D341Med (cell line): ENCODE measurements at regions not wholly inside any gene's neighbourhood (a gene's known extent, or its start where the extent isn't known, plus 50 kb on each side); places are given as distances from the start of the nearest gene placed in this dataset.
"Not testable (repeated sequence)": the region's sequence is repeated elsewhere in the genome, so short reads cannot be mapped to it uniquely, and the experiment has no call there.

ENCODE experiments used
- DNase-seq: peaks from one replicate; pipeline ENCODE4 v3.0.0; 2012; ENCODE audit warnings: low spot score

DNA sequence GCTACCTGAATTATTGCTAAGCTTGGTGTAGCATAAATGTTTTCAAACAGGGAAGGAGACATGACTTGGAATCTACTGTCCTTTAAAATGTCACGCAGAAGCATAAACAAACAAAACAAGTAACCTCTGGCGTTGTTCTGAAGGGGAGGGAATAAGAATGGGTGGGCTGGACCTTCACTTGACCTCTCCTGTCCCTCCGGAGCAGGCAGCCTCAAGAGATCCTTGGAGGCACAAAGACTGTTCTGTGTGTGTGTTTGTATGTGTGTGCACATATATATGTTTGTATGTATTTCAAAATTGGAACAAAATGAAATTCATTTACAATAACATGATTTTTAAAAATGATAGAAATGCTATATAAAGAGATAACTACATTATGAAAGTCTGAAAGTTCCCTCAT, 91.3 kb upstream of the DCLK2 start:
- no peak for DNase-seq

DNA sequence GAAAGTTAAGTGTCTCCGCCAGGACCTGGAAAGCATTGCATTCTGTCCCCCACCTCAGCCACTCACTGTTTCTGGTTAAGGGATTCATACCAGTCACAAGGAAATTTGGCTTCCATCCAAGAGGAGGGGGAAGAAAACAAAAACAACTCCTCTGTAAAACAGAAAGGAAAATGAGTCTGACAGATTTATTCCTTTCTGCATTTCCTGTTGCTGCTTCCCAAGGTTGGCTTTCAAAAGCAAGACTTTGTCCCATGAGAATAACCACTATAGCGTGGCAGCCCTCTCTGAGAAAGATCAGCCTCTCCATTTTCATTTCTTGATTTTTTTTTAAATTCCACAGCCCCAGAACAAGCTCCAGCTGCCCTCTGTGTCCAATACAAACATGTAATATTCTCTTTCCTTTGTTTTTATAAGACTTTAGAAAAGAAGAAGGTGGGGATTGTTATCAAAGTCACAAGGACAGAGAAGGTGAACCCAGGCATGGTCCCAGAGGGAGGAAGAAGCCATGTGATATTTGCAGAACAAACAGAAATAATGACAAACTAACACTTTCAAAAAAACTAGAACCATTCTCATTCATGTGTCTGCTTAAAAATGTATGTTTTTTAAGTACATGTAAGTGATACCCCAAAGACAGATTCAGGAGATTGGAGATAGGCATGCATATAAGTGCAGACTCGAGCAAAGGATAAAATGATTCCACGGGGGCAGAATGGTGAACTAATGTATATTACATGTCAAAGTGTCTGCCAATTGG, 90.7 kb upstream of the DCLK2 start:
- no peak for DNase-seq

DNA sequence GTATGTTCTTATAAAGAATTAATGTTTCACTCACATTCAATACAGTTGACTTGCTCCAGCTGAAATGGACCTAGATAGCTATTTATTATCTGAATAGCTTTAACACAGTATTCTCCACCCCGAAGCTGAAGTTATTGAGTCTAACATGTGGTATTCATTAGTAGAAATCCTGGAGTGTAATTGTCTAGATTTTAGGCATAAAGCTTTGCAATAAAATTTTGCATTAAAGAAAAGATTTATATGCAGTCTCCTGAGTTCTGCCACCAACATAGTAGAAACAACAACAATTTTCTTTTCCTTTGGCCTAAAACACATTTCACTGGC, 90.2 kb upstream of the DCLK2 start:
- DNase-seq = no peak

DNA sequence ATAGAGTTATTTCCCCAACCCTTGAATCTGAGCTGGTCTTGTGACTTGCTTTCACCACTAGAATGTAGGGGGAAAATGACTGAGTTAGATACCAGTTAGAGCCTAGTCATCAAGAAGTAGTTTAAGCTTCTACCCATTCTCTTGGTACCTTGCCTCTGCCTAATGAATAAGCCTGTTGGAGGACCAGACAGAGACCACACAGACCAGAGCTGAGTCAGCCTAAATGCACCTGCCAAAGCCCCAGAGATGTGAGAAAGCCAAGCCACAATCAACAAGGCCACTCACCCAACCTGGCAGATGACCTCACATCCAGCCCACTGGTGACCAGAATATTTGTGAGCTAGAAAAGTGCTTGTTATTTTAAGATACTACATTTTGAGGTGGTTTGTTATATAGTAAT, 85.2 kb upstream of the DCLK2 start:
- DNase-seq = no peak

DNA sequence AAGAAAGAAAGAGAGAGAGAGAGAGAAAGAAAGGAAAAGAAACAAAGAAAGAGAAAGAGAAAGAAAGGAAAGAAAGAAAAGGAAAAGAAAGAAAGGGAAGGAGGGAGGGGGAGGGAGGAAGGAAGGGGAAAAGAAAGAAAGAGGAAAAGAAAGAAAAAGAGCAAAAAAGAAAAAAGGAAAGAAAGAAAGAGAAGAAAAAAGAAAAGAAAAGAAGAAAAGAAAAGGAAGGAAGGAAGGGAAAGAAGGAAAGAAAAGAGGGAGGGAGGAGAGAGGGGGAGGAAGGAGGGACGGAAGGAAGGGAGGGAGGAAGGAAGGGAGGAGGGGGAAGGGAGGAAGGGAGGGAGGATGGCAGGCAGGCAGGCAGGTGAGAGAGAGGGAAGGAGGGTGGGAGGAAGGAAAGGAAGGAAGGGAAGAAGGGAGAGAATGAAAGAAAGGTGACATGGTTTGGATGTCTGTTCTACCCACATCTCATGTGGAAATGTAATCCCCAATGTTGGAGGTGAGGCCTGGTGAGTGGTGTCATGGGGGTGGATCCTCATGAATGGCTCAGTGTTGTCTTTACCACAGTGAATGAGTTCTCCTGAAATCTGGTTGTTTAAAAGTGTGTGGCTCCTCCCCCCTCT, 83.0 kb upstream of the DCLK2 start:
- no peak for DNase-seq

DNA sequence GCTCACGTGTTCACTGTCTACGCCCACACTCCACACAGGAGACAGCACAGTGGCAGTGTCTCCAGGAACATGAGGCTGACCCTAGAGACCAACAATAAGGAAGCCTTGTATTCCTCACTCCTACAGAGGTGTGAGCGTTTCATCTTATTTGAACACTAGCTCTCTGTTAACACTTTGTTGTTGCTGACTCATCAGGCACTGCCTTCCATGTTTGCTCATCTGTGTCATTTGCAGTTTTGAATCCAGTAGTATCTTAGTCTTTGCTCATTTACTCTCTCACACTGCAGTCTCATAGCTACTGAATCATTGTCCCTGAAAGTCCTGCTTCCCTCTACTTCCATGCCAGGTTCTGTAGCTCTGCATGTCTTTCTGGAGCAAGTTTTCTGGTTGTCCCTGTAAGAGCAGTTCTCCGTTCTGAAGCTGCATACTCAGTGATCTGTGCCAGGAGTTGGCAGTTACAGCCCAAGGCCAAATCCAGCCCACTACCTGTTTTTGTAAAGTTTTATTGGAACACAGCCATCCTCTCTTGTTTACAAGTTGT, 80.3 kb upstream of the DCLK2 start:
- DNase-seq = no peak

DNA sequence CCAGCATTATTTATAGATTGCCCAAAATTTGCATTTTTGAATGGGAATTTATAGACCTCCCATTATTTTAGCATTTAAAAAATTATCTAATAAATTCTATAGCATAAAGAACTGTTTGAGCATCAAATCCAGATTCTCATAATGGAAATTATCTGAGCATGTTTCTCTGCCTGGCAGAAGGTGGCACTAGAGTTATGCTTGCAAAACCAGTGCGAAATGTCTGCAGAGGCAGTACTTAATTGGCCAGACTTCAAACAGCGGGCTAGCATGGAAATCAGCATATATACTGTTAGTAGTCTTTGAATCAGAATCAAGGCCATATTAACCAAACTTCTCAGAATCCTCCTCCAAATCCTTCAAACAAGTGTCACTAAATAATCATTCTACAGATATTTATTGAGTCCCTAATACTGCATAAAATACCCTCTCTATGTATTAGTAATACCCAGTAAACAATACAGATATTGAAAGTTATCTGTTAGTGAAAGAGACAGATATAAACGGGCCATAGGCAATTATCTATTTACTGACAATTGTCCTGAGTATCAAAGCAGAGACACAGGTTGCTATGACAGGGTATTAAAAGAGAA, 78.7 kb upstream of the DCLK2 start:
- DNase-seq = peak; percentile 66

DNA sequence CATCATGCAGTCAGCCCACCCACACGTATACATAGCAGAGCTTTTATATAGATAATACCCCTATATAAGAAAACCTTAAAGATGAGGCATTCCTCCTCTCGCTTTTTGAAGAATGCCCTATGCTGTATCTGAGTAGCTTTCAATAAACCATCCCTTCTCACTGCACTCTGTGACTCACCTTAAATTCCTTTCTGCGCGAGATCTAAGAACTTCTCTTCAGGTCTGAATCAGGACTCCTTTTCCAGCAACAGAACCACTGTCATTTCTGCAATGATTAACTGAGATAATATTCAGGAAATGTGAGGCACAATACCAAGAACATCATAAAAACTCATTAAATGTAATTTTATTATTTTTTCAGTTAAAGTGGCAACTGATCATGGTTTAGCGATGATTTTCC, 76.4 kb upstream of the DCLK2 start:
- DNase-seq = no peak

DNA sequence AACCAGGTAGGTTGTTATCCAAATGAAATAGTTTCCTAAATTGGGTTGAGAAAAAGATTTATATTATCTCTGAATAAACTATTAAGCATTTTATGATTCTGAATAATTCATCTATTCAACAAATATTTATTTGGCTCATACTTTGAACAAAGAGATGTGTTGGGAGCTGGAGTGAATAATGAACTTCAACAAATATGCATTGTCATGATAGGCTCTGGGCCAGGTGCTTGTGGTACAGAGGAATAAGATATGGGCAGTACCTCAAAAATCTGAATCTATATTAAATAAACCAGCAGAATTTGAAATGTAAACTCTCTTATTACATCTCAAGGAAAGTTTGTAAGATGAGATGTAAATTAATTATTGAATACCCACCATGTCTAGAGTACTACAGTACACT, 75.7 kb upstream of the DCLK2 start:
- DNase-seq = no peak

DNA sequence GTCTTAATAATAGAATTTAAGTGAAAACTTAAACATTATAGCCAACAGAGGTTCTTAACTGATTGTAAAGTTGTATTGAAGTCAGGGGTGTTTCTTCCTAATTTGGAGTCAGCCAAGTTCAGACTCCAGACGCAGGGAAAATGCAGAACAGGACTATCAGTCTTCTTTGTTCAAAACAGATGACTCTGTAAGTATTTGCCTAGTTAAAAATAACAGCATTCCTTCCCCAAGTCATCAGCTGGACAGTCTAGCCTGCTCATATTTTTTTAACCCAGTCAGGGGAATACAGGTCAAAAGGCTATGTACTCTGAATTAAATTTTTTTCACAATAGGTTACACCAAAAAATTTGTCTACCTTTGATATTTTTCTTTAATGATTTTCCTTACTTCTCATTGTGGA, 73.8 kb upstream of the DCLK2 start:
- DNase-seq = no peak

DNA sequence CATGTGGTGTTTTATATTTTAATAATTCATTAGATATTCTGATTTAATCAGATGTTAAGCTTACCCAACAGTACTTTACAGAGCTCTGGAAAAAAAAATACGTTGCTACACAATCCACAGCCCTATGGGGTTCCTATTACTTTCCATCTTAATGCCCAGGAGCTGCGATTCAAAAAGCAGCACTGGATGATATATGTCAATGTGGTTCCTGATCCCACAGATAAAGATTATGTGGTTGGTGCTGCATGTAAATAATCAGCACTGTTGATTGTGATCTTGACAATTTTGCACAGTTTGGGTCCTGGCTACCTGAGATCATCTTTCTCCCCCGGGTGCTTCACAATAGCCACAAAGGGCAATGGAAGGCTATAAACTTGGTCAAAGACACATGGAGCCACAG, 72.7 kb upstream of the DCLK2 start:
- no peak for DNase-seq

DNA sequence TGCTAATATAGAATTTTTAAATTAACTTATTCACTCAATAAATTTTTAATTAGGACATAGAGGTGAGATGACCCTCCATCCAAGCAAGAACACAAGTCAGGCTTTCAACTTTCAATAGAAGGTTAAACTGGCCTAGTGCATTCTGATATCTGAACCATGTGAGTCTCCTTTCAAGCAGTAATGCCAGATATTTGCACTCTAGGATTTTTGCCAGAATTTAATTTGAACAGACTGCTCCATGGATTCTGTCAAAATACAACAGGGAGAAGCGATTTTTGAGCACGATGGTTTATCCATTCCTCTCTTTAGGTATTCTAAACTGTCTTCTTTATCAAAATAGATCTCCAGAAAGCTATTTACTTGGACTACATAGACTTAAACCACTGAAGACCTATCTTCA, 72.0 kb upstream of the DCLK2 start:
- no peak for DNase-seq

DNA sequence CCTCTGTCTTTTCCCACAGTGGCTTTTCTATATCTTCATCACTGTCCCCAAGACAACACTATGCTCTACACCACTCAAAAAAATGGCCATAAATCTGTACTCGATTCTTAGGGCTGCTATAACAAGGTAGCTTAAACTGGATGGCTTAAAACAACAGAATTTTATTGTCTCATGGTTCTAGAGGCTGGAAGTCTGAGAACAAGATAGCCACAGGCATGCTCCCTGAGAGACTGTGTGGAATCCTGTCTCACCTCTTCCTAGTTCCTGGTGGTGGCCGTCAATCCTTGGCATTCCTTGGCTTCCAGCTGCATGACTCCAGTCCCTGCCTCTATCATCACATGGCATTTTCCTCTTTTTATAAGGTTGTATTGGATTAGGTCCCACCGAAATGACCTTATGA, 70.7 kb upstream of the DCLK2 start:
- no peak for DNase-seq

DNA sequence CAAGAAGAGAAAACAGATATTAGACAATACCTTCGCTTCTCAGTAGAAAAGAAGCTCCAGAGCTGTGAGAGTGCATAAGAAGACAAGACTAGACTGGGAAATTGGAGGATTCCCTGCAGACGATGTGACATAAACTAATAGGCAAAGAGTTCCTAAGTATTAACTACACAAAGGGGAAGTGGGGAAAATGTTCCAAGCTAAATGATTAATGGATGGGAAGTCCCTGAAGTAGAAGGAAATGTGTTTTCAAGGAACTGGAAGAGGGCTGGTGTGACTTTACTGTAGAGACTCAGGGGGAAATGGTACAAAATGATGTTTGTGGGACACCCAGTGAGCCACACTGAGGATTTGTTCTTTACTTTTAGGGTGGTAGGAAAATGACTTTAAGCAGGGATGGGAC, 69.7 kb upstream of the DCLK2 start:
- DNase-seq = no peak

DNA sequence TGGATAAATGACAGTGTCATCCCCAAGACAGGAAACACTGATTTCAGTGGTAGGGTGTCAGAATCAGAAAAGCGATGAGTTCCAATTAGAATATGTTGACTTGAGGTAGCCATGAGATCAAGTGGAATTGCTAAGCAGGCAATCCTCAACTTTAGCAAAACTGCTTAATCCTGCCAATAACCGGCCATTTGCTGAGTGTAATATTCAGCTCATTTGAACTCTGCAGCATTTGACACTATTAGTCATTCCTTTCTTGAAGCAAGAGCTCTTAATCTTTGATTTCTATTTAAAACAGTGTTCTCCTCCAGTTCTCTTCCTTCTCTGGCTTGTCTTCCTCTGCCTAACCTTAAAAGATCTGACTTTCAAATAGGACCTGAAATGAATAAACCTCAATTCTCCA, 68.7 kb upstream of the DCLK2 start:
- no peak for DNase-seq

DNA sequence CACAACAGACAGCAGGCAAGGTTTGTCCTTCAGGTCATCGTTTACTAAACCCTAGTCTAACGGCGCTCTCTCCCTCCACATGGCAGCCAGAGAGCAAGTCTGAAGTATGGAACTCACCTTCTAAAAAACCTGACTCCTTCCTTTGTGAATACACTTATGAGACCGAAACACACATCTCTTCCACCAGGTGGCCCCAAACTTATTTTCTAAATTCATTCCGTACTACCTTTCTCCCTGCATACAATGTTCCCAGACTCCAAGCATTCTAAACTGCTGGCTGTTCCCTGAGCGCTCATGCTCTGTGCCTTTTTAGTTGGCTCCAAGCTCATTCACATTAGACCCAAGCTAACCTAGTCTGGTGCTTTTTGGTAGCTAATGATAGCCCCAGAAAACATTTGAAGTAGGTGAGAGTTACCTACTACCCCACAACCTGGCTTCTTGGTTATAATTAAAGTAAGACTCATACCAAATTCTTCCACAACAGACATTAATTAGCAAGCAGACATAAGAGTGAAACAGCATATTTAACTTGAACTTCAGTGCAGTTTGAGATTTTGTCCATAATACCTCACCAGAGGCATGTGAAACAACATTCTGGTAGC, 67.6 kb upstream of the DCLK2 start:
- peak; percentile 64 for DNase-seq

DNA sequence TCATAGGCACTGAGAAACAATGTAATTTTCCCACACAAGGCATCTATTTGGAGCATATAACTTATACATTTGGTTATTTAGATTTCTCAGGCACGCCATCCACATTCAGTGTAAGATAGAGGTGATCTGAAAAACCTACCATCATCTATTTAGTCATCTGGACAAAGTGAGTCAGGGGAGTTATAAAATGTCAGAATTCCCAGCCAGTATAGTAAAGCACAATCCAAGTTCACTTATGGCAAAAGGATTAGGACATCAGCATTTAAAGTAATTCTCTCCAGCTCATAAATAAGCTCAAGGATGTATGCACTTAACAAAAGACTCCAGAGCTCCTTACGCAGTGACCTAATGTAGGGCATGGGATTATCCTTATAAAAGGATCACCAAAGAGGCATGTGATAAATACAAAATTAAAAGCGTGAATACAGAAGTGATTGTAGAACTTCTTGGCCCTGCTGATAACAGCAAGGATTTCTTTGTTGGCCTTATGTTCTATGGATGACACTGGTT, 65.3 kb upstream of the DCLK2 start:
- no peak for DNase-seq

DNA sequence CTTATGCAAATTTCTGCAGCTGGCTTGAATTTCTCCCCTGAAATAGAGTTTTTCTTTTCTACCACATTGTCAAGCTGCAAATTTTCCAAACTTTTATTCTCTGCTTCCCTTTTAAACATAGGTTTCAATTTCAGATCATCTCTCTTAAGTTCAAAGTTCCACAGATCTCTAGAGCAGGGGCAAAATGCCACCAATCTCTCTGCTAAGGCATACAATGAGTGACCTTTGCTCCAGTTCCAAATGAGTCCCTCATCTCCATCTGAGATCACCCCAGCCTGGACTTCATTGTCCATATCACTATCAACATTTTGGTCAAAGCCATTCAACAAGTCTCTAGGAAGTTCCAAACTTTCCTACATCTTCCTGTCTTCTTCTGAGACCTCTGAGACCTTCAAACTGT, 62.3 kb upstream of the DCLK2 start:
- not testable (repeated sequence) for DNase-seq

DNA sequence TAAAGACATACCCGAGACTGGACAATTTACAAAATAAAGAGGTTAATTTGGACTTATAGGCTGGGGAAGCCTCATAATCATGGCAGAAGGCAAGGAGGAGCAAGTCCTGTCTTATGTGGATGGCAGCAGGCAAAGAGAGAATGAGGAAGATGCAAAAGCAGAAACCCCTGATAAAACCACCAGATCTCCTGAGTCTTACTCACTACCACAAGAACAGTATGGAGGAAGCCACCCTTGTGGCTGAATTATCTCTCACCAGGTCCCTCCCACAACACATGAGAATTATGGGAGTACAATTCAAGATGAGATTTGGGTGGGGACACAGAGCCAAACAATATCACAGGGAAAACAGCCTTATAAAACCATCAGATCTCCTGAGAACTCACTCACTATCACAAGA, 61.6 kb upstream of the DCLK2 start:
- DNase-seq = not testable (repeated sequence)

DNA sequence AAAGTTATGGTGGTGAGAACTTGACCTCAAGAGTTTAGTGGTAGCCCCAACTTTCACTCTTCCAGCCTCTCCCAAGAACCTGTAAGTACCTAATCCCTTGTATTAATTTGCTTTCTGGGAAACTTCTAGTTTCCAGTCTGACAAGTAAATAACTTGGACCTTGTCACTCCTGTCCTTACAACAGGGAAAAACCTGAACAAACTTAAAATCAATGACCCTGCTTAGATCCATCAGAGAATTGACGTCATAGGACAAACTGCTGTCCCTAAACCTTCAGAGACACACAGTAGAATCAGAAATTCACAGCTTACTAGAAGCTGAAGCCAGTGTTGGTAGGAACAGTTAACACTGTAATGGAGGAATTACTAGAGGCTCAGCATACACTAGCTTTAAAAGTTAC, 60.0 kb upstream of the DCLK2 start:
- no peak for DNase-seq

DNA sequence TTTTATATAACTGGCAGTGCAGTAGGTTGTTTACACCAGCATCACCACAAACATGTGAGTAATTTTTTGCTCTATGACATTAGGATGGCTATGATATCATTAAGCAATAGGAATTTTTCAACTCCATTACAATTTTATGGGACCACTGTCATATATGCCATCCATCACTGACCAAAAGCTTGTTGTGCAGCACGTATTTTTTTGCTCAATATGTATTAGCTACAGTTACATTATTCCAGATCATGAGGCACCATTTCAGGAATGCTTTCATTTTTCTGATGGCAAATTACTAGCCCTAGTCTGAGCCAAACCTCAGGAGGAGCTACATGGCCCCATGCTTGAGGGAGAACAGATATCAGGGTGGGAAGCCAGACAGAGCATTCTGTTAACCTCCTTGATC, 56.8 kb upstream of the DCLK2 start:
- DNase-seq = no peak

DNA sequence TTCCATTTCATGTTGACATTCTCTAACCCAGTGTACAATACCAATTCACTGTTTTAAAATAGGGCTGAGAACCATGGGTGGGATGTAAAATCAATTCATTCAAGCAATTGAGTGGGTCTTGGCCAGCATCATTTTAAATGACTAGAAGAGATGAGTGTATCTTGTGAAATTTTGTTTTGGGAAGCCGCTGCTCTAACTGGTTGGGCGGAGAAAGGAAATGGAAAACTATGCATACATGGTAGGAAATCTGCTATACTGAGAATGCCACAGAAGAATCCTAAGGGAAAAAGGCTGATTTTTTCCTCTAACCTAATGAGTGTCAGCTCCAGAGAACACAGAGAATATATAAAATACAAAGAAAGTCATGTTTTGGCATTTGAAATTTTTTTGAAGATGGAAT, 54.8 kb upstream of the DCLK2 start:
- DNase-seq = no peak

DNA sequence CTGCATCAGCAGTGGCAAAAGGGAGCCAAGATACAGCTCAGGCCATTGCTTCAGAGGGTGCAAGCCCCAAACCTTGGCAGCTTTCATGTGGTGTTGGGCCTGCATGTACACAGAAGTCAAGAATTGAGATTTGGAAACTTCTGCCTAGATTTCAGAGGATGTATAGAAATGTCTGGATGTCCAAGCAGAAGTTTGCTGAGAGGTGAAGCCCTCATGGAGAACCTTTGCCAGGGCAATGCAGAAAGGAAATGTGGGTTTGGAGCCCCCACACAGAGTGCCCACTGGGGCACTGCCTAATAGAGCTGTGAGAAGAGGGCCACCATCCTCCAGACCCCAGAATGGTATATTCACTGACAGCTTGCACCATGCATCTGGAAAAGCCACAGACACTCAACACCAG, 51.3 kb upstream of the DCLK2 start:
- DNase-seq = not testable (repeated sequence)
